ENCODE measurements at regions not wholly inside any gene's neighbourhood (a gene's known extent, or its start where the extent isn't known, plus 50 kb on each side); places are given as distances from the start of the nearest gene placed in this dataset.

- Histone ChIP-seq H3K27me3 (replicated peaks; ENCODE audit: control insufficient read depth, insufficient read depth, low read length) (no peaks in the 10 kb centered on the region), H3K9me3 (ENCODE audit: control insufficient read depth, low read length) (no peaks in the 10 kb centered on the region), H3K9ac (ENCODE audit: low read length) (peak overlapping the region; percentile 57), H3K36me3 (ENCODE audit: control insufficient read depth, insufficient read depth, low read length, severe bottlenecking) (no peaks in the 10 kb centered on the region), H3K4me3 (ENCODE audit: low read length) (peak overlapping the region; percentile 46), H3K4me1 (ENCODE audit: control insufficient read depth, insufficient read depth, low read length) (peaks cover 33% of the 10 kb centered on the region)
- DNase-seq (ENCODE audit: low read depth), result no peak
These were observed 355.9 kb downstream of the PRELID2 start for GRCh38 chr5:145479271-145479670.

- Histone ChIP-seq H3K36me3 (ENCODE audit: control insufficient read depth, insufficient read depth, low read length, severe bottlenecking) (no peaks in the 10 kb centered on the region), H3K9ac (ENCODE audit: low read length) (peak overlapping the region; percentile 57), H3K27me3 (replicated peaks; ENCODE audit: control insufficient read depth, insufficient read depth, low read length) (no peaks in the 10 kb centered on the region), H3K9me3 (ENCODE audit: control insufficient read depth, low read length) (no peaks in the 10 kb centered on the region), H3K4me3 (ENCODE audit: low read length) (no peak overlapping the region), H3K4me1 (ENCODE audit: control insufficient read depth, insufficient read depth, low read length) (peaks cover 27% of the 10 kb centered on the region)
- DNase-seq (ENCODE audit: low read depth), result no peak
These were observed 356.5 kb downstream of the PRELID2 start for GRCh38 chr5:145478651-145479050.

- H3K4me1 ChIP-seq (ENCODE audit: control insufficient read depth, insufficient read depth, low read length), result peaks cover 11% of the 10 kb centered on the region
- H3K9ac ChIP-seq (ENCODE audit: low read length), result no peak overlapping the region
- H3K9me3 ChIP-seq (ENCODE audit: control insufficient read depth, low read length), result no peaks in the 10 kb centered on the region
- no peaks in the 10 kb centered on the region for H3K36me3 ChIP-seq (ENCODE audit: control insufficient read depth, insufficient read depth, low read length, severe bottlenecking)
- H3K4me3 ChIP-seq (ENCODE audit: low read length), result no peak overlapping the region
- no peaks in the 10 kb centered on the region for H3K27me3 ChIP-seq (replicated peaks; ENCODE audit: control insufficient read depth, insufficient read depth, low read length)
- no peak for DNase-seq (ENCODE audit: low read depth)
These were observed 362.0 kb downstream of the PRELID2 start for GRCh38 chr5:145473042-145473642.

- H3K4me3 ChIP-seq (ENCODE audit: low read length), result no peak overlapping the region
- no peaks in the 10 kb centered on the region for H3K27me3 ChIP-seq (replicated peaks; ENCODE audit: control insufficient read depth, insufficient read depth, low read length)
- H3K36me3 ChIP-seq (ENCODE audit: control insufficient read depth, insufficient read depth, low read length, severe bottlenecking), result no peaks in the 10 kb centered on the region
- H3K4me1 ChIP-seq (ENCODE audit: control insufficient read depth, insufficient read depth, low read length), result peaks cover 11% of the 10 kb centered on the region
- no peaks in the 10 kb centered on the region for H3K9me3 ChIP-seq (ENCODE audit: control insufficient read depth, low read length)
- no peak overlapping the region for H3K9ac ChIP-seq (ENCODE audit: low read length)
- DNase-seq (ENCODE audit: low read depth), result peak; percentile 31
These were observed 363.1 kb downstream of the PRELID2 start for GRCh38 chr5:145471831-145472612.

- Histone ChIP-seq H3K4me1 (ENCODE audit: control insufficient read depth, insufficient read depth, low read length) (peaks cover 16% of the 10 kb centered on the region), H3K9ac (ENCODE audit: low read length) (no peak overlapping the region), H3K9me3 (ENCODE audit: control insufficient read depth, low read length) (no peaks in the 10 kb centered on the region), H3K27me3 (replicated peaks; ENCODE audit: control insufficient read depth, insufficient read depth, low read length) (no peaks in the 10 kb centered on the region), H3K4me3 (ENCODE audit: low read length) (no peak overlapping the region), H3K36me3 (ENCODE audit: control insufficient read depth, insufficient read depth, low read length, severe bottlenecking) (no peaks in the 10 kb centered on the region)
- no peak for DNase-seq (ENCODE audit: low read depth)
These were observed 364.1 kb downstream of the PRELID2 start for GRCh38 chr5:145471026-145471425.

GRCh38 chr5:145470396-145470979 is 364.7 kb downstream of the PRELID2 start:
- DNase-seq (ENCODE audit: low read depth), result no peak

GRCh38 chr5:145467446-145467845 is 367.7 kb downstream of the PRELID2 start:
- H3K4me3 ChIP-seq (ENCODE audit: low read length), result no peak overlapping the region
- no peaks in the 10 kb centered on the region for H3K27me3 ChIP-seq (replicated peaks; ENCODE audit: control insufficient read depth, insufficient read depth, low read length)
- H3K9me3 ChIP-seq (ENCODE audit: control insufficient read depth, low read length), result no peaks in the 10 kb centered on the region
- H3K4me1 ChIP-seq (ENCODE audit: control insufficient read depth, insufficient read depth, low read length), result peaks cover 26% of the 10 kb centered on the region
- no peaks in the 10 kb centered on the region for H3K36me3 ChIP-seq (ENCODE audit: control insufficient read depth, insufficient read depth, low read length, severe bottlenecking)
- no peak overlapping the region for H3K9ac ChIP-seq (ENCODE audit: low read length)
- DNase-seq (ENCODE audit: low read depth), result no peak

More at GRCh38 chr5:145470396-145470979, 364.7 kb downstream of the PRELID2 start:
- Histone ChIP-seq H3K4me3 (ENCODE audit: low read length) (no peak overlapping the region), H3K36me3 (ENCODE audit: control insufficient read depth, insufficient read depth, low read length, severe bottlenecking) (no peaks in the 10 kb centered on the region), H3K27me3 (replicated peaks; ENCODE audit: control insufficient read depth, insufficient read depth, low read length) (no peaks in the 10 kb centered on the region), H3K4me1 (ENCODE audit: control insufficient read depth, insufficient read depth, low read length) (peaks cover 20% of the 10 kb centered on the region), H3K9ac (ENCODE audit: low read length) (no peak overlapping the region), H3K9me3 (ENCODE audit: control insufficient read depth, low read length) (no peaks in the 10 kb centered on the region)

- peaks cover 17% of the 10 kb centered on the region for H3K4me1 ChIP-seq (ENCODE audit: control insufficient read depth, insufficient read depth, low read length)
- no peak for DNase-seq (ENCODE audit: low read depth)
- no peak overlapping the region for H3K9ac ChIP-seq (ENCODE audit: low read length)
- H3K9me3 ChIP-seq (ENCODE audit: control insufficient read depth, low read length), result no peaks in the 10 kb centered on the region
- H3K36me3 ChIP-seq (ENCODE audit: control insufficient read depth, insufficient read depth, low read length, severe bottlenecking), result no peaks in the 10 kb centered on the region
- H3K27me3 ChIP-seq (replicated peaks; ENCODE audit: control insufficient read depth, insufficient read depth, low read length), result no peaks in the 10 kb centered on the region
- H3K4me3 ChIP-seq (ENCODE audit: low read length), result no peak overlapping the region
These were observed 368.6 kb downstream of the PRELID2 start for GRCh38 chr5:145466533-145466932.

GRCh38 chr5:145465474-145466263 is 369.5 kb downstream of the PRELID2 start:
- Histone ChIP-seq H3K4me1 (ENCODE audit: control insufficient read depth, insufficient read depth, low read length) (peaks cover 17% of the 10 kb centered on the region), H3K9me3 (ENCODE audit: control insufficient read depth, low read length) (no peaks in the 10 kb centered on the region), H3K27me3 (replicated peaks; ENCODE audit: control insufficient read depth, insufficient read depth, low read length) (no peaks in the 10 kb centered on the region), H3K36me3 (ENCODE audit: control insufficient read depth, insufficient read depth, low read length, severe bottlenecking) (no peaks in the 10 kb centered on the region), H3K4me3 (ENCODE audit: low read length) (no peak overlapping the region), H3K9ac (ENCODE audit: low read length) (no peak overlapping the region)
- no peak for DNase-seq (ENCODE audit: low read depth)

GRCh38 chr5:145464171-145464570 is 371.0 kb downstream of the PRELID2 start:
- Histone ChIP-seq H3K4me1 (ENCODE audit: control insufficient read depth, insufficient read depth, low read length) (peaks cover 17% of the 10 kb centered on the region), H3K9me3 (ENCODE audit: control insufficient read depth, low read length) (no peaks in the 10 kb centered on the region), H3K4me3 (ENCODE audit: low read length) (no peak overlapping the region), H3K36me3 (ENCODE audit: control insufficient read depth, insufficient read depth, low read length, severe bottlenecking) (no peaks in the 10 kb centered on the region), H3K27me3 (replicated peaks; ENCODE audit: control insufficient read depth, insufficient read depth, low read length) (no peaks in the 10 kb centered on the region), H3K9ac (ENCODE audit: low read length) (no peak overlapping the region)
- no peak for DNase-seq (ENCODE audit: low read depth)

GRCh38 chr5:145463634-145464033 is 371.5 kb downstream of the PRELID2 start:
- peak; percentile 59 for DNase-seq (ENCODE audit: low read depth)

More at GRCh38 chr5:145463634-145464033, 371.5 kb downstream of the PRELID2 start:
- H3K27me3 ChIP-seq (replicated peaks; ENCODE audit: control insufficient read depth, insufficient read depth, low read length), result no peaks in the 10 kb centered on the region
- H3K4me1 ChIP-seq (ENCODE audit: control insufficient read depth, insufficient read depth, low read length), result peaks cover 17% of the 10 kb centered on the region
- H3K36me3 ChIP-seq (ENCODE audit: control insufficient read depth, insufficient read depth, low read length, severe bottlenecking), result no peaks in the 10 kb centered on the region
- no peak overlapping the region for H3K9ac ChIP-seq (ENCODE audit: low read length)
- no peak overlapping the region for H3K4me3 ChIP-seq (ENCODE audit: low read length)
- no peaks in the 10 kb centered on the region for H3K9me3 ChIP-seq (ENCODE audit: control insufficient read depth, low read length)
